ENCODE measurements at regions not wholly inside any gene's neighbourhood (a gene's known extent, or its start where the extent isn't known, plus 50 kb on each side); places are given as distances from the start of the nearest gene placed in this dataset.

DNA sequence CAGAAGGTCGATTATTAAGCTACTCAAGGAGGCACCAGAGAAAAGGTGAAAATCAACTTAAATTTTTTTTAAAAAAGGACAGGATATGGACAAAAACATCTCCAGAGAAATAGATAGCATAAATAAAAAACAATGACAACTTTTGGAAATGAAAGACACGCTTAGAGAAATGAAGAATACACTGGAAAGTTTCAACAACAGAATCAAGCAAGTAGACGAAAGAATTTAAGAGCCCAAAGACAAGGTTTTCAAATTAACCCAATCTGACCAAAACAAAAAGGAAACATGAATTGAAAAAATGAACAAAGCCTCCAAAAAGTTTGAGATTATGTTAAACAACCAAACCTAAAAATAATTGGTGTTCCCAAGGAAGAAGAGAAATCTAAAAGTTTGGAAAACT, 191.1 kb upstream of the BMP4 start:
- no peaks in the 10 kb centered on the region for H3K36me3 ChIP-seq (ENCODE audit: control insufficient read depth in 2 of 4, insufficient read depth in 4 of 4, low read length in 3 of 4)
- no peak overlapping the region for H2AFZ ChIP-seq (ENCODE audit: low read length)
- no peak overlapping the region for H2BK5ac ChIP-seq (ENCODE audit: low read depth, low read length)
- ChIA-PET CTCF (ENCODE audit: partially characterized antibody) (interaction anchor here (1.9 kb wide), 1 partner anchor 14 kb away, joined by 7 read pairs; no protein-coding TSS in a partner anchor), POLR2A (ENCODE audit: partially characterized antibody) (no interaction called here)
- H3K23me2 ChIP-seq (ENCODE audit: low read depth, low read length), result no peaks in the 10 kb centered on the region
- no peak overlapping the region for H3K4ac ChIP-seq (replicated peaks; ENCODE audit: insufficient read length, low read depth, low read length)
- H4K5ac ChIP-seq (ENCODE audit: insufficient read length, low read depth, low read length), result no peak overlapping the region
- FAIRE-seq, result no peak
- no peak overlapping the region for H3K18ac ChIP-seq (ENCODE audit: extremely low read depth, low read length)
- H3K4me2 ChIP-seq (ENCODE audit: insufficient read depth in 1 of 2, low read depth in 2 of 2, low read length in 2 of 2), result no peak overlapping the region
- H2BK120ac ChIP-seq (replicated peaks; ENCODE audit: low read depth, low read length), result no peak overlapping the region
- no peaks in the 10 kb centered on the region for H3K79me1 ChIP-seq (ENCODE audit: low read depth, low read length)
- H2AK5ac ChIP-seq (ENCODE audit: low read depth, low read length), result no peak overlapping the region
- no peak overlapping the region for H3K27ac ChIP-seq (ENCODE audit: low read depth, low read length)
- no peaks in the 10 kb centered on the region for H3K79me2 ChIP-seq (ENCODE audit: control insufficient read depth in 1 of 2, insufficient read depth in 2 of 2, low read length in 2 of 2)
- H4K20me1 ChIP-seq (replicated peaks in 1 of 2; ENCODE audit: control insufficient read depth in 1 of 2, insufficient read depth in 2 of 2, low read length in 2 of 2), result no peaks in the 10 kb centered on the region
- no peak overlapping the region for H2BK20ac ChIP-seq (ENCODE audit: low read length)
- H3K23ac ChIP-seq (ENCODE audit: insufficient read length), result no peak overlapping the region
- H4K8ac ChIP-seq (ENCODE audit: extremely low read depth, insufficient read depth, low read length), result no peak overlapping the region
- H3K9me3 ChIP-seq (ENCODE audit: insufficient read depth in 2 of 2, low read depth in 1 of 2, low read length in 1 of 2), result no peaks in the 10 kb centered on the region
- H2BK15ac ChIP-seq (ENCODE audit: low read length), result no peak overlapping the region
- H3K14ac ChIP-seq (ENCODE audit: insufficient read length), result no peak overlapping the region
- no peak for DNase-seq (ENCODE audit: low read depth in 1 of 2, low spot score in 2 of 2)
- WGBS, 2 experiments (ENCODE audit: extremely low coverage in 1 of 2, insufficient coverage in 1 of 2, insufficient read length in 1 of 2, insufficient replicate concordance in 2 of 2, low coverage in 1 of 2, low lambda C conversion rate in 2 of 2, missing lambda C conversion rate in 1 of 2), result 92% methylated on average over 3 of the region's 3 CpGs; no CpG with 5 or more reads in 1 of the 2 experiments
- H3K27me3 ChIP-seq (replicated peaks in 1 of 4; ENCODE audit: control insufficient read depth in 3 of 4, extremely low read depth in 1 of 4, insufficient read depth in 3 of 4, low read length in 3 of 4), result no peaks in the 10 kb centered on the region
- no peak overlapping the region for H2BK12ac ChIP-seq (ENCODE audit: low read depth, low read length)
- TF ChIP-seq CTBP2 (IDR thresholded peaks at IDR 0.05; ENCODE audit: borderline replicate concordance, insufficient read depth, insufficient read length, low read length) (no peak), NANOG (IDR thresholded peaks at IDR 0.05; ENCODE audit: insufficient read depth, low read depth, low read length, poor library complexity, severe bottlenecking) (no peak), TAF7 (optimal IDR thresholded peaks at IDR 0.05; ENCODE audit: borderline replicate concordance, low read depth, low read length) (no peak), CBX8 (IDR thresholded peaks at IDR 0.05; ENCODE audit: borderline replicate concordance, low read depth, low read length) (no peak), POLR2AphosphoS5 (IDR thresholded peaks at IDR 0.05; ENCODE audit: low read depth, low read length) (no peak), RNF2 (IDR thresholded peaks at IDR 0.05; ENCODE audit: borderline replicate concordance, low read depth, low read length, missing control alignments, poor library complexity, severe bottlenecking) (no peak)
- TF ChIP-seq, protein P1, sequence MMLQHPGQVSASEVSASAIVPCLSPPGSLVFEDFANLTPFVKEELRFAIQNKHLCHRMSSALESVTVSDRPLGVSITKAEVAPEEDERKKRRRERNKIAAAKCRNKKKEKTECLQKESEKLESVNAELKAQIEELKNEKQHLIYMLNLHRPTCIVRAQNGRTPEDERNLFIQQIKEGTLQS (IDR thresholded peaks at IDR 0.05; ENCODE audit: insufficient read depth, low read depth, low read length), result no peak
- no peak overlapping the region for H4K91ac ChIP-seq (replicated peaks; ENCODE audit: insufficient read length, low read length)
- no peak overlapping the region for H3K4me3 ChIP-seq (ENCODE audit: extremely low read depth in 1 of 4, insufficient read depth in 2 of 4, low read depth in 3 of 4, low read length in 4 of 4)
- no peak overlapping the region for H3K9ac ChIP-seq (replicated peaks in 1 of 4; ENCODE audit: extremely low read depth in 1 of 4, low read depth in 3 of 4, low read length in 3 of 4)
- H3K56ac ChIP-seq (replicated peaks; ENCODE audit: insufficient read length, low read depth, low read length), result no peak overlapping the region
- H3K4me1 ChIP-seq (replicated peaks in 1 of 4; ENCODE audit: control insufficient read depth in 3 of 4, insufficient read depth in 4 of 4, low read length in 3 of 4), result no peaks in the 10 kb centered on the region
